H1 (cell line): ENCODE measurements at regions not wholly inside any gene's neighbourhood (a gene's known extent, or its start where the extent isn't known, plus 50 kb on each side); places are given as distances from the start of the nearest gene placed in this dataset.

Experiments
- KDM4A ChIP-seq: IDR thresholded peaks from one replicate; pipeline ENCODE4 v1.7.1; 2012; ENCODE audit warnings: low read depth, mild to moderate bottlenecking, moderate library complexity, low read length, inconsistent platforms; ENCODE audit not compliant: severe bottlenecking
- SAP30 ChIP-seq: fragments of 300-600 bp; sonication (generic); IDR thresholded peaks from 2 replicates; pipeline ENCODE4 v1.7.1; 2012; ENCODE audit warnings: low read length, moderate library complexity, mild to moderate bottlenecking, inconsistent platforms; ENCODE audit not compliant: insufficient read depth, insufficient replicate concordance
- YY1 ChIP-seq: IDR thresholded peaks from 2 replicates; pipeline ENCODE4 v1.6.1; 2011; ENCODE audit warnings: low read depth, mild to moderate bottlenecking, low read length

- TF ChIP-seq KDM4A (no peak), YY1 (no peak), SAP30 (no peak)
Observed at GRCh38 chr4:178471994-178472393, 1029.8 kb upstream of the AGA start (continued).
